GM18499 (cell line): ENCODE measurements at regions not wholly inside any gene's neighbourhood (a gene's known extent, or its start where the extent isn't known, plus 50 kb on each side); places are given as distances from the start of the nearest gene placed in this dataset.
"Not testable (repeated sequence)": the region's sequence is repeated elsewhere in the genome, so short reads cannot be mapped to it uniquely, and the experiment has no call there.

Experiments used
- ATAC-seq: cut with Tn5 transposase; IDR thresholded peaks from one replicate; pipeline ENCODE4 v1.9.1; 2021; ENCODE audit warnings: moderate number of reproducible peaks; ENCODE audit not compliant: insufficient read depth, unreplicated experiment

DNA sequence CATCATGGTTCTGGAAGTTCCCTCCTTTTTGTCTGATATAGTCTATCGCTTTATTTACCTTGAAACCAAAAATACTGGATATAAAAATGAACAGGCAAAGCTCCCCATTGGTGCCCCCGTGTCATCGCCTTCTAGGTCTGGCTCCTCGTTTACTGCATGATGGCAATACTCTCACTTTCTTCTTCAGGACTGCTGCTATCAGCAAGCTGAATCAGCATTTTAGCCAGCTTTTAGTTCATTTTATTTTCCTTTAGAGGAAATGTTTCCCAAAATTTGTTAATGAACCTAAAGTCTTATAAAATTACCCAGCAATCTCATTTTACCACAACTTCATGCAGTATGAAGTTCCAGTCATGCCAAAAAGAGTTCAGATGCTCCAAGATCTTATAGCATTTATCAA, 80.5 kb downstream of the ZIC3 start:
- ATAC-seq: no peak

DNA sequence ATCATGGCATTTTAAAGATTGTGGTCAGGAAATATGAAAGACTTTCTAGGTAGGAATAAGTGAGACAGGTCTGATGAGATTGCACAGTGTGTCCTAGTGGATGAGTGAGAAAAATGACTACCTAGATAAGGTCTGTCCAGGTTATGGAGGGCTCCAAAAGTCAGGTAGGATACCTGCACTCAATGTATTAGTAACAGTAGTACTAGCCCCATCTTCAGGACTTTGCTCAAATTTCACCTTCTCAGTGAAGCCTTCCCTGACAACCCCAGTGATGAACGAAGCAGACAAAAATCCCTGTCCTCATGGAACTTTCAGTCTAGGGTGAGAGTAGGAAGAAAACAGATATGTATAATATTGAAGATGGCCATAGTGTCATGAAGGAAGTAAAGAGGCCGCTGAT, 85.7 kb downstream of the ZIC3 start:
- ATAC-seq: no peak

DNA sequence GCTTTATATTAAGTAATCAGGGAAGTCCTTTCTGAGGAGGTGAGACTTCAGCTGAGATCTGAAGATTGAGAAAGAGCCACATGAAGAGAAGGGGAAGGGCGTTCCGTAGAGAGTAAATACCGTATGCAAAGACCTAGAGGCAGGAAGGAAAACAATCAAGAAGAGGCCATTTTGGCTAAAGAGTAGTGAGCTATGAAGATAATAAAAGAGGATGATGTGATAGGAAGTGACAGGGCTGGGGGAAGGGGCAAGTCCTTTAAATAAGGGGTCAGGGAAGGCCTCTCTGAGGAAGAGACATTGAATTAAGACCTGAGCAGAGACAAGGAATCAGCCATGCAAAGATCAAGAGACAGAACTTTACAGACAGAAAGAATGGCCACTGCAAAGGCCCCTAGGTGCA, 86.2 kb downstream of the ZIC3 start:
- ATAC-seq: no peak

DNA sequence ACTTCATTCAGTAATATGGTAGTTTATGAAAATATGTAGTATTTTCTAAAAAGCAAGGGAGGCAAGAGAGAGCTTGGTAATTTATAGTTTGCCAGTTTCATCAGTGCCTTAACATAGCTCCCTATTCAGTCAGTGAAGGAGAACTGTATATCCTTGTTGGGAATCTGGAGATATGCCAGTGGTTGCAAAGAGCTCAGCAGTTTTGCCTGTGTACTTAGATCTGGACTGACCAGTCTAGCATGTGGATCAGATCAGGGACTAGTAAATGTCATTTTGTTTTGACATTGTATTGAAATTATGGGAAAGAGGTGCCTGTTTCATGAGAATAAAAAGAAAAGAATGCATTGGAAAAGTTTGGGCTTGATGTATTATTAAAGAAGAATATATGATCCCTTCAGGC, 88.6 kb downstream of the ZIC3 start:
- ATAC-seq: no peak

- no peak for ATAC-seq
Observed at GRCh38 chrX:137667776-137668175, 101.8 kb downstream of the ZIC3 start.

GRCh38 chrX:137684591-137684990, 118.7 kb downstream of the ZIC3 start:
- no peak for ATAC-seq

DNA sequence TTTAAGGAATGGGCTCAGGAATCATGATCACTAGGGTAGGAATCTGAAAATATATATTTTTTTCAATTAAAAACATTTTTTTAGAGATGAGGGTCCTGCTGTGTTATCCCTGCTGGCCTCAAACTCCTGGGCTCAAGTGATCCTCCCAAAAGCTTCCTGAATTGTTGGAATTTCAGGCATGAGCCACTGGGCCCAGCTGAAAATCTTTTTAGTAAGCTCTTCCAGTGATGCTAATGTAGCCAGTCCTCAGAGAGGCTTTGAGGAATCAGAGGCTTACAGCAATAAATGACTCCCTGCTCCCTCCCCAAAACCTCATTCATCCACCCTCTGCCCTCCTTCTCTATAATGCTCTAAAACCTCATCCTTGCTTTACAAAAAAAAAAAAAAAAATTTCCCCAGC, 129.5 kb downstream of the ZIC3 start:
- no peak for ATAC-seq

DNA sequence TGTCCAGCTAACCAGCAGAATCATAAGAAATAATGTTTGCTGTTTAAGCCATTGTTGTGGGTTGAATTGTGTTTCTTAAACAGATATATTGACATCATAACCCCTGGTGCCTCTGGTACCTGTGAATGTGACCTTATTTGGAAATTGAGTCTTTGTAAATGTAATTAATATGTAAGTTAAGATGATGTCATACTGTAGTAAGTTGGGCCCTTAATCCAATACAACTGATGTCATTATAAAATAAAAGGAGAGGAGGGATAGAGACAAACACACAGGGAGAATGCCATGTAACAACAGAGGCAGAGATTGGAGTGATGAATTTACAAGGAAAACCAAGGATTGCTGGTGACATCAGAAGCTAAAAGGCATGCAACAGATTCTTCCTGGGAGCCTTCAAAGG, 141.4 kb downstream of the ZIC3 start:
- ATAC-seq: no peak

DNA sequence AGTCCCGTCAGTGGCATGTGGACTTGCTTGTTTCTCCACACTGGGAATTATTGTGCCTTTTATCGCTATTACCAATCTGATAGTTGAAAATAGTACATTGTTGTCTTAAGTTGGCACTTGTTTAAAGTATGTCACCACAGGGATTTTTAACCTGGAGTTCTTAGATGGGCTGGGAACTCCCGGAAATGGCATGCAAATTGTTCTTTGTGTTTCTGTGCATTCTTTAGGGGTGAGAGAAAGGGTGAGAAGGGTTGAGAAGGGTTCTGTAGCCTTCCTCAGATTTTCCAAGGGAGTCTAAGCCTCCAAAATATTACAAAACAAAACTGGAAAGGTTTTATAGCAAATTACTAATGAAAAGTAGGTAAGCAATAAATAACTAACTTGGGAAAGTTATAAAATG, 176.9 kb downstream of the ZIC3 start:
- ATAC-seq: no peak

GRCh38 chrX:137743414-137743813, 177.5 kb downstream of the ZIC3 start:
- ATAC-seq: no peak

GRCh38 chrX:137746289-137746688, 180.4 kb downstream of the ZIC3 start:
- no peak for ATAC-seq

DNA sequence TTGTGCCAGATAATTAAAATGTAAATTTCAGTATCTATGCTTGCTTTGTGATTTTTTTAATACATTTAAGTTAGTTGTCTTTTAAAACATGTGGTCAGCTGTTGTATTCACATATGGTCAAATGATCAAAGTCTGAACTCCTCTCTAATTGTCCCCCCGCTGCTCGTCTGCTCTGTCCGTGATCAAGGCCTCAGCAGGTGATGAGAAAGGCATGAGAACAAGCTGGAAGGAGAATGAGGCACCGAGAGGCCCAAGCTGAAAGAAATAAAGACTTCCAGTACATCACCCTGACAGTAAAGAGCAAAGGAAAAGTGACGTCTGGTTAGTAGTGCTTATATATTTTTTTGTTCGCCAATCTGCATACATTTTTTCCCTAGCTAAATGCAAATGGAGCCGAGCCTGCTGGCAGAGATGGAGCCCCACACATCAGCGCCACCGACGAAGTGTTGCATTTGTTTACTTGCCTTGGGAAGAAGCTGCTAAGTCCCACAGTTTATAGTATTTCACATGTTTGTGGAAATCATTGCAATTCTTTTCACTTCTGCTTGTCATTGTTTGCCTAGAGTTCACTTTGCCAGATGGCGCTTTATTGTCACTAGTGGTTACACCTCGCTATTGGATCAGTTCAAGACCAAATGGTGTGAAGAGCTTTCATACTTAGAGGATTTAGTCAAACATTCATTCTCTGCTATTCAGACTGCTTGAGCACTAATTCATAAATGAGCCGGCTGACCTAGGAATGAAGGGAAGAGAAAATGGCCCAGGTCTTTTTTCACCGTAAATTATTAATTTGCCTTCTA, 181.5 kb downstream of the ZIC3 start:
- no peak for ATAC-seq

DNA sequence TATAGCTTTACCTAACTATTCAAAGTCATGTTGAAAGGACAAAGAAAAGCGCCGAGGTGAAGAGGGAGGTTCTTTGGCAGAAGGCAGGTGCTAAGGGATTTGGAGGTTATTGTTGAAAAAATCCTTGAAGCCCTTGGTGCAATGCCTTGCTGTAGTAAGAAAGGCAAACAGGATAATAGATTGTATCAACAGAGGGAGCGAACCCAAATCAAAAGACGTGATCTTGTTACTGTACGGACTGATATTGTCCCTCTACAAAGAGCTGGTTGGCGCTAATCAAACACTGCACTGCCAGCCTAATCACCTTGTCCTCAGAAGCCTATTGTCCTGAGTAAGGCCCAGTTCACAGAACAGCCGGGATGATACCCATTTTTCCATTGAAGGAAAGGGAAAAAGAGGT, 182.9 kb downstream of the ZIC3 start:
- no peak for ATAC-seq

DNA sequence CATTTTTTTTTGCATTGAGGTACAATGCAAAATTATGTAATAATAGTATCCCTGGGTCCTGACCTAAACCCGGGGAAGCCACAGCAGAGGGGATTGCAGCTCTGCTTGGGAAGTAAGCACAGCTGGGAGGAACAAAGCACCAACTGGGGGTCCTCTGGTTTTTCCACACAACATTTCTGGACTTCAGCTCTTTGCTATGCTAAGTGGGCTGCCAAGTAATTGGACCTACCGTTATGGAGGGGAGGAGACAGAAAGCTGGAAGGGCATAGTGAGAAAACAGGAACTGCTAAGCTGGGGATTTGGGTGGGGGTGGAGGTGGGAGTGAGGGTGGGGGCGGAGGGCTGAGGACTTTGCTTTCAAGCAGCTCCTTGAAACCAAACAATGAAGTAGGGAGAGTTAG, 183.3 kb downstream of the ZIC3 start:
- no peak for ATAC-seq

- ATAC-seq: no peak
Observed at GRCh38 chrX:137771537-137771936, 205.6 kb downstream of the ZIC3 start.

DNA sequence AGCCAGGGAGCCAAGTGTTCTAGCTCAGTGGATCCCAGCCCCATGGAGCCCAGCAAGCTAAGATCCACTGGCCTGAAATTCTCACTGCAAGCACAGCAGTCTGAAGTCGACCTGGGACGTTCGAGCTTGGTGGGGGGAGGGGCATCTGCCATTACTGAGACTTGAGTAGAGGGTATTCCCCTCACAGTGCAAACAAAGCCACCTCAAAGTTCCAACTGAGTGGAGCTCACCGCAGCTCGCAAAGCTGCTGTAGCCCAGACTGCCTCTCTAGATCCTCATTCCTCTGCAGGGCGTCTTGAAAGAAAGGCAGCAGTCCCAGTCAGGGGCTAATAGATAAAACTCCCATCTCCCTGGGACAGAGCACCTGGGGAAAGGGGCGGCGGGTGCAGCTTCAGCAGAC, 226.3 kb downstream of the ZIC3 start:
- no peak for ATAC-seq

DNA sequence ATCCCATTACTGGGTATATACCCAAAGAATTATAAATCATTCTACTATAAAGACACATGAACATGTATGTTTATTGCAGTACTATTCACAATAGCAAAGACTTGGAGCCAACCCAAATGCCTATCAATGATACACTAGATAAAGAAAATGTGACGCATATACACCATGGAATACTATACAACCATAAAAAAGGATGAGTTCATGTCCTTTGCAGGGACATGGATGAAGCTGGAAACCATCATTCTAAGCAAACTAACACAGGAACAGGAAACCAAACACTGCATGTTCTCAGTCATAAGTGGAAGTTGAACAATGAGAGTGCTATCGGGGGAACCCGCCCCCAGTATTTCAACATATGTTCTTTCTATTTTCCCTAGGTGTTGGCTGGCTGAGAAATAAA, 232.0 kb downstream of the ZIC3 start:
- ATAC-seq: not testable (repeated sequence)

GRCh38 chrX:137823257-137823656, 257.3 kb downstream of the ZIC3 start:
- no peak for ATAC-seq

GRCh38 chrX:137847376-137847775, 281.4 kb downstream of the ZIC3 start:
- ATAC-seq: no peak

DNA sequence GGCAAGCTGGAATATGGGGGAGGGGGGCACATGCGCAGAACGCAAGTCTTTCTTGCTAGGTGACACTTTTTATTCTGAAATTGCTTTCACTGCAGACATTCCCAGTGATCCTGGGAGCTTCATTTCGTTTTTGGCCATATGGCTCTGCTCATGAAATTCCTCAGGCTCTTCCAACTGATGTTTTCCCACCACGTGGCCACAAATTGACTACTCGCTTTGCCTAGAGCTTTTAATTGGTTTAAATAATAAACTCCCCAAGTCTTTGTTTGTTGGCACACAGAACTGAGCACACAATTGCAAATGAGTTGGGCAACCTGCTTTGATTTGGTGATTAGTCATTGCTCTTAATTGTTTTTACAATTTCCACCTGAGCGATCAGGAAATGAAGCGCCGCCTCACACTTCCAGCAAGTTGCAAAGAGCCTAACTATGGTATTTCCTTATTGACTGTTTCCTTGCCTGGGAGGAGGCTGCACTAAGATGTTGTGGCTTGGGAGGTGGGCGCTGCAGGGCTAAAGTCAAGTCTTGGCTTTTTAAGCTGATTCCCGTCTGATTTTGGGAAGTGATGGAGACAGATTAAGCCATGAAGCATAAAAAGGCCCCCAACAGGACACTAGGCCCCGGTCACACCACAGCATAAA, 282.5 kb downstream of the ZIC3 start:
- no peak for ATAC-seq

DNA sequence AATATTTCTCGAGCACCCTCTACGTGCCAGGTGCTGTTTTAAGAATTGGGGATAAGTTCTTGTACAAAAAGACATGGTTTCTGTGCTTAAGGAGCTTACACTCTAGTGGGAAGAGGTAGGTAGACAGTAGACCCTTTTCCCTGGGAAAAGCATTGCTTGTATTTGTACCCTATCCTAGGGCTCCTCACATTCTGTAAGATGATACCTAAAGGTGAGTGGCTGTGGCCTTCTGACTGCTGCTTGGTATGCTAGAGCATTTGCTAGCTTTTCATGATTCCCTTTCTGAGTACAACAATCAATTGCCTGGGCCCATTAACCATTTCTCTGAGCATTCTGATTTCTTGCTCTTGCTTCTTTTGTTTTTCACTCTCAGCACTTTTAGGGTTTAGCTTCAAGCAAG, 286.6 kb downstream of the ZIC3 start:
- no peak for ATAC-seq

GRCh38 chrX:137855490-137855889, 289.6 kb downstream of the ZIC3 start:
- ATAC-seq: no peak
